ENCODE measurements at regions not wholly inside any gene's neighbourhood (a gene's known extent, or its start where the extent isn't known, plus 50 kb on each side); places are given as distances from the start of the nearest gene placed in this dataset.

DNA sequence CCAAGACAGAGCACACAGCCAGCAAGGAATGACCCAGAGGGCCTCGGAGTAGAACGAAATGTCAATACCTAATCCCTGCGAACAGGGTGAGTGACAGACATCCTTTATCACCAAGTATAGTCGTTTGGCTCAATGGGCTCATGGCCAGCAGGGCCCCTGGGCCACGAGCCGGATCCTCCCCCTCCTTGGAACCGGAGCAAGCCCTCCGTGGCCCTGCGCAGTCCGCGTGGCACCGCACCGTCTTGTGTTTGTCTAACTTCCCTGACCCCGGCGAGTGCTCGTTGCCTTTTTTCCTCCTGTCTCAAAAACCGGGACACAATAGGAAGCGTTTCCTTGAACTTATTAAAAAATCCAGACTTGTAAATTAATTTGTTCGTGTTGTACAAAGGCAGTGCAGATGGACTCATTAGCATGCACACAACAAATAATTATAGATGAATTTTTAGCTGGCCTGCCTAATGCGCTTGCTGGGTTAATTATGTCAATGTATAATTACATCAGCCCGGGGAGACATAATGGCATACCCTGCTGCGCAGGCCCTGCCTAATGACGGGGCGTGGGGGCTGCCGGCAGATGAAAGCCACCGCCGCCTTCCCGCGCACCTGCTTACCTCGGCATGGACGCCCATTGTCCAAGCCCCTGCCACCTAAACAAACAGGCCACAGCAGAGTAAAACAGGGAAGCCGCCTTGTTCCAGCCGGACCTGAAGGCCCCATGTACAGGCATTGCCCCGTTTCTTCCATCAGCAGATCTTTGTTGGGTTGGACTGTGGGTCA, 81.6 kb downstream of the PHETA1 start:
- in situ Hi-C loops (cut with MboI; ENCODE audit: low sequenced_read_pairs, unreplicated experiment): no loop called here
- TF ChIP-seq, protein P1, sequence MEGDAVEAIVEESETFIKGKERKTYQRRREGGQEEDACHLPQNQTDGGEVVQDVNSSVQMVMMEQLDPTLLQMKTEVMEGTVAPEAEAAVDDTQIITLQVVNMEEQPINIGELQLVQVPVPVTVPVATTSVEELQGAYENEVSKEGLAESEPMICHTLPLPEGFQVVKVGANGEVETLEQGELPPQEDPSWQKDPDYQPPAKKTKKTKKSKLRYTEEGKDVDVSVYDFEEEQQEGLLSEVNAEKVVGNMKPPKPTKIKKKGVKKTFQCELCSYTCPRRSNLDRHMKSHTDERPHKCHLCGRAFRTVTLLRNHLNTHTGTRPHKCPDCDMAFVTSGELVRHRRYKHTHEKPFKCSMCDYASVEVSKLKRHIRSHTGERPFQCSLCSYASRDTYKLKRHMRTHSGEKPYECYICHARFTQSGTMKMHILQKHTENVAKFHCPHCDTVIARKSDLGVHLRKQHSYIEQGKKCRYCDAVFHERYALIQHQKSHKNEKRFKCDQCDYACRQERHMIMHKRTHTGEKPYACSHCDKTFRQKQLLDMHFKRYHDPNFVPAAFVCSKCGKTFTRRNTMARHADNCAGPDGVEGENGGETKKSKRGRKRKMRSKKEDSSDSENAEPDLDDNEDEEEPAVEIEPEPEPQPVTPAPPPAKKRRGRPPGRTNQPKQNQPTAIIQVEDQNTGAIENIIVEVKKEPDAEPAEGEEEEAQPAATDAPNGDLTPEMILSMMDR (IDR thresholded peaks at IDR 0.05; ENCODE audit: borderline replicate concordance, control extremely low read depth, extremely low read depth, insufficient read depth, missing control alignments): no peak
- no peak for DNase-seq (ENCODE audit: low spot score)

DNA sequence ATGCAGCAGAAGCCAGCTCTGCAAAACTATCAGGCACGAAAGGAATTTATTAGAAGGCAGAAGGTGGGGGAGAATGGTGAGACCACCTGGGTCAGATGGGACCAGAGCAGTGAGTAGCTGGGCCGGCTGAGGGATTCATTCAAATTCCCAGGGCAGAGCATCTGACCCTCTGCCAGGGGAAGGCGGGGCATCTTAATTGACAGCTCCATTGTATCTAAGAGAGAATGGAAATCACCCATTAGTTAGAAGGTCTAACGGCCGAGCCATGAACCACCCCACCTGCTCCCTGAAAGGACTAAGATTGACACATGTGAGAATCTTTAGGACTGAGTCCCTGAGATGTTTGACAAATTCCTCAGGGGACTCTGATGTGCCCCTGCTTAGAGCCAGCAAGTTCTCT, 83.7 kb downstream of the PHETA1 start:
- in situ Hi-C loops (cut with MboI; ENCODE audit: low sequenced_read_pairs, unreplicated experiment): no loop called here
- TF ChIP-seq, protein P1 (IDR thresholded peaks at IDR 0.05; ENCODE audit: borderline replicate concordance, control extremely low read depth, extremely low read depth, insufficient read depth, missing control alignments): no peak
- DNase-seq (ENCODE audit: low spot score): no peak

DNA sequence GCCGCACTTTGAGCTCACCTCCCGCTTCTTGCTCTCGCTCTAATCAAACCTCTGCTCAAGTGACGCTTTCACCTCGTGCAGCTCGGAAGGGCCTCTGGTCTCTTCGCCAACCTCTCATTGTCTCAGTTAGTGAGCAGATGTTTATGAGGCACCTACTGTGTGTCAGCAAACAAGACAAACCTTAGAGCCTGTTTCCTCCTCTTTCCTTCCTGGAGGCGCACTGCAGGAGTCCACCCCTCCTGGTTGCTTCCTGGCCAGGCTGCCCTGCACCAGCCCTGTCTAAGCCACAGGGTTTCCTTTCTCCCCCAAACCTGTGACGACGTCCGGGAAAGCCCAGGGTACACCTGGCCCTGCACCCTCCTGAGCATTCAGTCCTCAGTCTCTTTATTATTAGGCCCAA, 84.2 kb downstream of the PHETA1 start:
- TF ChIP-seq, protein P1 (IDR thresholded peaks at IDR 0.05; ENCODE audit: borderline replicate concordance, control extremely low read depth, extremely low read depth, insufficient read depth, missing control alignments): no peak
- DNase-seq (ENCODE audit: low spot score): no peak
- in situ Hi-C loops (cut with MboI; ENCODE audit: low sequenced_read_pairs, unreplicated experiment): no loop called here

DNA sequence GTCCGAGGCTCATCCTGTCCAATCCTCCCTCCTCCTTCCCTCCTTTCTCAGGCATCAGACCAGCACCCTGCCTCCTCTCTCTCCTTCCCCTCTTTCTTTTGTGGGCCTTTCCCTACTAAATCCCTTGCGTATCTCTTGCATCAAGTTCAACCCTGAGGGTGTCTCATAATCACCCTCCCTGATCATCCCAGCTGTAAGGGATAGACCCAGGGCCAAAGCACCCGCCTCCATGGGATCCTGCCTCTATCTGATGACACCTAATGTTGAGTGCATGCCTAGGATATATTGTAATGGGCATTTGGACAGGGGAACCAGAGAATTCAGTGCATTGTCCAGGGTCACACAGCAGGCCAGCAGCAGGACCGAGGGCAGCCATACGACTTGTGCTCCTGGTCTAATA, 84.9 kb downstream of the PHETA1 start:
- in situ Hi-C loops (cut with MboI; ENCODE audit: low sequenced_read_pairs, unreplicated experiment): no loop called here
- TF ChIP-seq, protein P1 (IDR thresholded peaks at IDR 0.05; ENCODE audit: borderline replicate concordance, control extremely low read depth, extremely low read depth, insufficient read depth, missing control alignments): no peak
- no peak for DNase-seq (ENCODE audit: low spot score)

DNA sequence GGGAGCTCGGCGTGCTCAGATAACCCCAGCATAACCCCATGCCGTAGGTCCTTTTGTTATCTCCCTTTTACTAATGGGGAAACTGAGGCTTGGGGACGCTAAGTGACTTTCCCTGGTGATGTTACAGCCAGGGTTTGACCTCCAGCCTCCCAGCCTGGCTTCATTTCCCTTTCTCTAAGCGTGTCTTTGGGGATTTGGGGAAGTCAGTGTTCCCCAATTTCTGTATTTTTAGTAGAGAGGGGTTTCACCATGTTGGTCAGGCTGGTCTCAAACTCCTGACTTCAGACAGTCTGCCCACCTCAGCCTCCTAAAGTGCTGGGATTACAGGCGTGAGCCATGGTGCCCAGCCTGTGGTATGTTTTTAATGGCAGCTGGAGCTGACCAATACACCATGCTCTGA, 85.4 kb downstream of the PHETA1 start:
- no peak for DNase-seq (ENCODE audit: low spot score)
- in situ Hi-C loops (cut with MboI; ENCODE audit: low sequenced_read_pairs, unreplicated experiment): no loop called here
- TF ChIP-seq, protein P1 (IDR thresholded peaks at IDR 0.05; ENCODE audit: borderline replicate concordance, control extremely low read depth, extremely low read depth, insufficient read depth, missing control alignments): no peak

DNA sequence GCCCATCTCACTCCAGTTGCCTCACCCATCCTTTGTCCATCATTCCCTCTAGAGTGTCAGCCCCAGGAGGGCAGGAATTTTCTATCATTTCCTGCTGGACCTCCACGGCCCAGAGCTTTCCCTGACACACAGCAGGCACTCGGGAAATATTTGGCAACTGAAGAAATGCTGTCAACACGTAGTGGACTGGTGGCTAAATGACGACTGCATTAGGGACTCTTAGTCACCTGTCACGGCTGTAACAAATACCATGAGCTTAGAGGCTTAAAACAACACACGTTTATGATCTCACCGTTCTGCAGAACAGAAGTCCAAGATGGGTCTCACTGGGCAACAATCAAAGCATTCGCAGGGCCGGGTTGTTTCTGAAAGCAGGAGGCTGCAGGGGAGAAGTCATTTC, 91.3 kb downstream of the PHETA1 start:
- TF ChIP-seq, protein P1 (IDR thresholded peaks at IDR 0.05; ENCODE audit: borderline replicate concordance, control extremely low read depth, extremely low read depth, insufficient read depth, missing control alignments): no peak
- in situ Hi-C loops (cut with MboI; ENCODE audit: low sequenced_read_pairs, unreplicated experiment): no loop called here

More for the DNA sequence above, 91.3 kb downstream of the PHETA1 start:
- DNase-seq (ENCODE audit: low spot score): no peak

All from GM13976 (cell line).